Keratinocyte (primary cell): ENCODE measurements at regions not wholly inside any gene's neighbourhood (a gene's known extent, or its start where the extent isn't known, plus 50 kb on each side); places are given as distances from the start of the nearest gene placed in this dataset.

Experiments
- DNase-seq: peaks from one replicate; pipeline ENCODE4 v3.0.0-alpha.2; 2011; ENCODE audit warnings: low read depth, missing footprints, low spot score
- FAIRE-seq: peaks from 2 replicates; lab custom pipeline; 2011; peaks lifted over from hg19 to GRCh38; lab: Jason Lieb, UNC
- H2AFZ ChIP-seq: 2 replicates; pipeline ENCODE4 v1.6.0; 2012; ENCODE audit warnings: low read length, control low read depth, inconsistent platforms; ENCODE audit not compliant: control insufficient read depth
- H3K27ac ChIP-seq: 2 replicates; pipeline ENCODE4 v1.5.1; 2011; ENCODE audit warnings: low read length; ENCODE audit not compliant: control insufficient read depth, insufficient read depth
- H3K27me3 ChIP-seq: 3 replicates; pipeline ENCODE4 v1.6.0; 2011; ENCODE audit warnings: low read length; ENCODE audit not compliant: control insufficient read depth, insufficient read depth; ENCODE audit errors: extremely low read depth
- H3K36me3 ChIP-seq, 2 experiments: 2 replicates in 1 of 2; 3 replicates in 1 of 2; pipeline ENCODE4 v1.5.1; 2011; ENCODE audit warnings: low read length in 2 of 2, mild to moderate bottlenecking in 1 of 2; ENCODE audit not compliant: control insufficient read depth in 2 of 2, insufficient read depth in 2 of 2; ENCODE audit errors: extremely low read depth in 1 of 2
- H3K4me1 ChIP-seq: 3 replicates; pipeline ENCODE4 v1.5.1; 2011; ENCODE audit warnings: low read length; ENCODE audit not compliant: control insufficient read depth, insufficient read depth; ENCODE audit errors: extremely low read depth
- H3K4me2 ChIP-seq: 3 replicates; pipeline ENCODE4 v1.6.0; 2011; ENCODE audit warnings: low read depth, low read length; ENCODE audit not compliant: control insufficient read depth, insufficient read depth; ENCODE audit errors: extremely low read depth
- H3K4me3 ChIP-seq, 3 experiments: fragments of 200-600 bp in 1 of 3; sonication (generic) in 1 of 3; 2 replicates in 2 of 3; 3 replicates in 1 of 3; pipeline ENCODE4 v1.5.1; 2011 to 2016; ENCODE audit warnings: low read length in 3 of 3, mild to moderate bottlenecking in 3 of 3, control low read depth in 2 of 3, inconsistent platforms in 1 of 3, low read depth in 1 of 3, mixed read lengths in 1 of 3, mixed run types in 1 of 3, moderate library complexity in 1 of 3; ENCODE audit not compliant: control insufficient read depth in 2 of 3, insufficient read depth in 2 of 3; ENCODE audit errors: extremely low read depth in 1 of 3
- H3K79me2 ChIP-seq: 2 replicates; pipeline ENCODE4 v1.6.0; 2012; ENCODE audit warnings: low read length; ENCODE audit not compliant: control insufficient read depth, insufficient read depth
- H3K9ac ChIP-seq: 3 replicates; pipeline ENCODE4 v1.6.0; 2011; ENCODE audit warnings: low read length; ENCODE audit not compliant: control insufficient read depth, insufficient read depth; ENCODE audit errors: extremely low read depth
- H3K9me1 ChIP-seq: 3 replicates; pipeline ENCODE4 v1.6.0; 2011; ENCODE audit warnings: low read length; ENCODE audit not compliant: control insufficient read depth, insufficient read depth; ENCODE audit errors: extremely low read depth
- H3K9me3 ChIP-seq: 2 replicates; pipeline ENCODE4 v1.5.1; 2012; ENCODE audit warnings: low read depth, low read length; ENCODE audit not compliant: control insufficient read depth
- H4K20me1 ChIP-seq: 3 replicates; pipeline ENCODE4 v1.6.0; 2011; ENCODE audit warnings: low read length; ENCODE audit not compliant: control insufficient read depth, insufficient read depth; ENCODE audit errors: extremely low read depth
- CTCF ChIP-seq, 3 experiments: IDR thresholded peaks in 1 of 3; conservative IDR thresholded peaks in 1 of 3; optimal IDR thresholded peaks in 1 of 3; 2 replicates in 2 of 3; 3 replicates in 1 of 3; pipeline versions ENCODE3 to v1.5.1; 2011; ENCODE audit warnings: low read length in 3 of 3, mild to moderate bottlenecking in 3 of 3, moderate library complexity in 2 of 3, control low read depth in 1 of 3, inconsistent platforms in 1 of 3; ENCODE audit not compliant: insufficient read depth in 2 of 3; ENCODE audit errors: extremely low read depth in 1 of 3
- EZH2 ChIP-seq: IDR thresholded peaks from one replicate; pipeline ENCODE4 v1.6.1; 2012; ENCODE audit warnings: inconsistent platforms, mild to moderate bottlenecking, low read length, moderate library complexity
- dilution Hi-C: fragments of 300-500 bp; cut with MboI; formaldehyde crosslinking; loops from one replicate; pipeline ENCODE4 v1.7.0; 2020; ENCODE audit warnings: low sequenced_read_pairs; ENCODE audit not compliant: extremely low pct_ligation_motif_present

DNA sequence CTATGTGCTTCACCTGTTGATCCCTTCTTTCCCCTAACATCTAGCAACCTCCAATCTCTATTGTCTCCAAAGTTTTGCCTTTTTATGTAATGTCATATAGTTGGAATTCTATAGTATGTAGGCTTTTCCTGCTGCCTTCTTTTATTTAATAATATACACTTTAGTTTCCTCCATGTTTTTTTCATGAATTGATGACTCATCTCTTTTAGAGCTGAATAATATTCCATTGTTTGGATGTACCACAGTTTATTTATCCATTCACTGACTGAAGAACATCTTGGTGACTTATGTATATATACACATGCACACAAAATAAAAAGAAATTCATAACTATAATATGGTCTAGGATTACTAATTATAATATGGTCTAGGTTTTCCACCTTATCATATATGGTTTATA, 1314.2 kb downstream of the OTOL1 start:
- H3K9me3 ChIP-seq, result no peaks in the 10 kb centered on the region
- H3K4me1 ChIP-seq, result no peaks in the 10 kb centered on the region
- no peak overlapping the region for H3K4me3 ChIP-seq
- H3K9ac ChIP-seq, result no peak overlapping the region
- TF ChIP-seq CTCF (optimal IDR thresholded peaks at IDR 0.05 in 1 of 3, IDR thresholded peaks at IDR 0.05 in 1 of 3, conservative IDR thresholded peaks at IDR 0.05 in 1 of 3; ENCODE audit: extremely low read depth in 1 of 3, insufficient read depth in 2 of 3, low read length in 3 of 3), result no peak
- TF ChIP-seq EZH2, result no peak
- FAIRE-seq (no peak), DNase-seq (no peak)
- no peaks in the 10 kb centered on the region for H4K20me1 ChIP-seq
- no peaks in the 10 kb centered on the region for H3K79me2 ChIP-seq
- H3K27ac ChIP-seq, result no peak overlapping the region
- no peak overlapping the region for H2AFZ ChIP-seq
- H3K27me3 ChIP-seq, result no peaks in the 10 kb centered on the region
- no peaks in the 10 kb centered on the region for H3K36me3 ChIP-seq
- no peak overlapping the region for H3K4me2 ChIP-seq
- dilution Hi-C loops, result no loop called here
- no peaks in the 10 kb centered on the region for H3K9me1 ChIP-seq

DNA sequence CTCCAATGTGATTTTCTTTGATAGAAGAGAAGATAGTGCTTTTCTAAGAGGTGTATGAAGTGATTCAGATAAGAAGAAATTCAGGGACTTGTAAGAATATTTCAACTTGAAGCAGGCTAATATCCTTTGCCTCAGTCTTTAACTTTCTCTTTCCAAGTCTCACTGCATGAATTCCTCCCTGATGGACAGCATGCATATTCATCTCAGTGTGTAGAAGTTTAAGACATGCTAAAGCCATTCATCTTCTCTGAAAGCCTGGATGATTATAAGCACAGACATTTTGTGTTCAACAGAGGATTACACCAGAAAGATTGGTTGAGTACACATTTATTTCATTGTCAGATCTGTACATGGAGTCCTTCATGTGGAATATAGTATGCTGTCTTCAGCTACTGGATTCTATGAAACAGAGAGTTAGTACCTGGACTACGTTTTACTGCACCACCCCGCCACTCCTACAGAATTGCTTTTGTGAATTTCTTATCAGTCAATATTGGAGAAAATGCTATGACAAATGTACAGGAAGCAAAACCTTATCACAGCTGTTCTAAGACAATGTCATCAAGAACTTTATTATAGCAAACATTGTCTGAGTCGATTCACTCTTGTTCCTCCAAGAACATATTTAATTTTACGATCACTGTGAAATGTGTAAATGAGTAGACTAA, 1346.1 kb downstream of the OTOL1 start:
- TF ChIP-seq CTCF (optimal IDR thresholded peaks at IDR 0.05 in 1 of 3, IDR thresholded peaks at IDR 0.05 in 1 of 3, conservative IDR thresholded peaks at IDR 0.05 in 1 of 3; ENCODE audit: extremely low read depth in 1 of 3, insufficient read depth in 2 of 3, low read length in 3 of 3), result no peak
- Histone ChIP-seq H3K4me3 (no peak overlapping the region), H3K4me2 (no peak overlapping the region), H3K27me3 (no peaks in the 10 kb centered on the region), H3K9ac (no peak overlapping the region), H3K79me2 (no peaks in the 10 kb centered on the region), H3K9me1 (no peaks in the 10 kb centered on the region), H3K4me1 (no peaks in the 10 kb centered on the region), H3K27ac (no peak overlapping the region), H4K20me1 (no peaks in the 10 kb centered on the region), H3K9me3 (no peaks in the 10 kb centered on the region), H2AFZ (no peak overlapping the region), H3K36me3 (no peaks in the 10 kb centered on the region)
- no peak for FAIRE-seq
- no peak for DNase-seq
- dilution Hi-C loops, result no loop called here
